NCI-H748 treated with DMSO at 0.1 percent for 48 hours (cell line): ENCODE measurements at regions not wholly inside any gene's neighbourhood (a gene's known extent, or its start where the extent isn't known, plus 50 kb on each side); places are given as distances from the start of the nearest gene placed in this dataset.
"Not testable (repeated sequence)": the region's sequence is repeated elsewhere in the genome, so short reads cannot be mapped to it uniquely, and the experiment has no call there.

Source experiments
- DNase-seq: peaks from one replicate; lab custom pipeline; 2025; lab: John Stamatoyannopoulos, UW

GRCh38 chr7:41466760-41467384, 236.0 kb downstream of the INHBA start:
- no peak for DNase-seq

- DNase-seq: no peak
Measured at GRCh38 chr7:41465571-41465970, 237.3 kb downstream of the INHBA start.

GRCh38 chr7:41463770-41464470, 239.0 kb downstream of the INHBA start:
- DNase-seq: no peak

- DNase-seq: no peak
Measured at GRCh38 chr7:41459623-41460261, 243.1 kb downstream of the INHBA start.

- no peak for DNase-seq
Measured at GRCh38 chr7:41459183-41459582, 243.7 kb downstream of the INHBA start.

- DNase-seq: no peak
Measured at GRCh38 chr7:41457832-41458437, 245.0 kb downstream of the INHBA start.

GRCh38 chr7:41451826-41452225, 251.1 kb downstream of the INHBA start:
- DNase-seq: no peak

GRCh38 chr7:41449694-41450093, 253.2 kb downstream of the INHBA start:
- no peak for DNase-seq

- no peak for DNase-seq
Measured at GRCh38 chr7:41449286-41449685, 253.6 kb downstream of the INHBA start.

- no peak for DNase-seq
Measured at GRCh38 chr7:41448104-41448503, 254.8 kb downstream of the INHBA start.

GRCh38 chr7:41447450-41448042, 255.3 kb downstream of the INHBA start:
- DNase-seq: no peak

- DNase-seq: no peak
Measured at GRCh38 chr7:41446606-41447449, 256.1 kb downstream of the INHBA start.

- DNase-seq: no peak
Measured at GRCh38 chr7:41445946-41446345, 256.9 kb downstream of the INHBA start.

GRCh38 chr7:41445432-41445831, 257.5 kb downstream of the INHBA start:
- no peak for DNase-seq

- DNase-seq: no peak
Measured at GRCh38 chr7:41439515-41439879, 263.4 kb downstream of the INHBA start.

GRCh38 chr7:41438705-41439514, 264.0 kb downstream of the INHBA start:
- no peak for DNase-seq

- no peak for DNase-seq
Measured at GRCh38 chr7:41437257-41438196, 265.4 kb downstream of the INHBA start.

- no peak for DNase-seq
Measured at GRCh38 chr7:41436139-41436538, 266.8 kb downstream of the INHBA start.

GRCh38 chr7:41435020-41435419, 267.9 kb downstream of the INHBA start:
- DNase-seq: not testable (repeated sequence)

GRCh38 chr7:41431671-41432070, 271.2 kb downstream of the INHBA start:
- no peak for DNase-seq
